ENCODE measurements at regions not wholly inside any gene's neighbourhood (a gene's known extent, or its start where the extent isn't known, plus 50 kb on each side); places are given as distances from the start of the nearest gene placed in this dataset.
"Not testable (repeated sequence)": the region's sequence is repeated elsewhere in the genome, so short reads cannot be mapped to it uniquely, and the experiment has no call there.

DNA sequence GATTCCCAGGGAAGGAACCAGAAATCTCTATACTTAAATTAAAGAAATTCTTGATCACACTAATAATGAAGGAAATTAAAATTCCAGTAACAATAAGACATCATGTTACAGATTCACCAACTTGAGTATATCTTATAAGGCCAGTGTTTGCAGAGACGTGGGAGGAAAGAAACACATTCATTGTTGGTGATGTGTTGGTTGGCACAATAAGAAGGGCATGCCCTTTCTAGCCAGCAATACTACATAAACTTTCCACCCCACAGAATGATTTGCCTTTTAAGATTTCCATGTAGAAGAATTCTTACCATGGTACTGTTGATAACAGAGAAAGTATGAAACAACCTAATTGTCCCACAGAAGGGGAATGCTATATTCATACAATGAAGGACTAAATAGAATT lies 581.5 kb downstream of the STIM2 start:
- intact Hi-C loops (cut with DNase I, micrococcal nuclease), result no loop called here
- Histone ChIP-seq H3K4me3 (no peak overlapping the region), H3K4me1 (ENCODE audit: low read depth) (no peaks in the 10 kb centered on the region), H3K36me3 (ENCODE audit: low read depth) (no peaks in the 10 kb centered on the region), H3K9me3 (no peaks in the 10 kb centered on the region)
- ATAC-seq, result no peak
- no peak for DNase-seq
- TF ChIP-seq, protein P1, sequence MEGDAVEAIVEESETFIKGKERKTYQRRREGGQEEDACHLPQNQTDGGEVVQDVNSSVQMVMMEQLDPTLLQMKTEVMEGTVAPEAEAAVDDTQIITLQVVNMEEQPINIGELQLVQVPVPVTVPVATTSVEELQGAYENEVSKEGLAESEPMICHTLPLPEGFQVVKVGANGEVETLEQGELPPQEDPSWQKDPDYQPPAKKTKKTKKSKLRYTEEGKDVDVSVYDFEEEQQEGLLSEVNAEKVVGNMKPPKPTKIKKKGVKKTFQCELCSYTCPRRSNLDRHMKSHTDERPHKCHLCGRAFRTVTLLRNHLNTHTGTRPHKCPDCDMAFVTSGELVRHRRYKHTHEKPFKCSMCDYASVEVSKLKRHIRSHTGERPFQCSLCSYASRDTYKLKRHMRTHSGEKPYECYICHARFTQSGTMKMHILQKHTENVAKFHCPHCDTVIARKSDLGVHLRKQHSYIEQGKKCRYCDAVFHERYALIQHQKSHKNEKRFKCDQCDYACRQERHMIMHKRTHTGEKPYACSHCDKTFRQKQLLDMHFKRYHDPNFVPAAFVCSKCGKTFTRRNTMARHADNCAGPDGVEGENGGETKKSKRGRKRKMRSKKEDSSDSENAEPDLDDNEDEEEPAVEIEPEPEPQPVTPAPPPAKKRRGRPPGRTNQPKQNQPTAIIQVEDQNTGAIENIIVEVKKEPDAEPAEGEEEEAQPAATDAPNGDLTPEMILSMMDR (IDR thresholded peaks at IDR 0.05), result no peak

GRCh38 chr4:27442661-27443060 lies 582.0 kb downstream of the STIM2 start:
- DNase-seq; H3K36me3 ChIP-seq (ENCODE audit: low read depth); intact Hi-C loops (cut with DNase I, micrococcal nuclease); H3K4me1 ChIP-seq (ENCODE audit: low read depth); H3K9me3 ChIP-seq; H3K4me3 ChIP-seq; ATAC-seq: not testable (repeated sequence)

- TF ChIP-seq, protein P1 (IDR thresholded peaks at IDR 0.05), result no peak
- ATAC-seq (no peak), DNase-seq (no peak)
- intact Hi-C loops (cut with DNase I, micrococcal nuclease), result no loop called here
- Histone ChIP-seq H3K36me3 (ENCODE audit: low read depth) (no peaks in the 10 kb centered on the region), H3K4me3 (no peak overlapping the region), H3K9me3 (no peaks in the 10 kb centered on the region), H3K4me1 (ENCODE audit: low read depth) (no peaks in the 10 kb centered on the region)
Measured at GRCh38 chr4:27463816-27464215, 603.2 kb downstream of the STIM2 start.

- ATAC-seq (no peak), DNase-seq (no peak)
- Histone ChIP-seq H3K36me3 (ENCODE audit: low read depth) (no peaks in the 10 kb centered on the region), H3K9me3 (no peaks in the 10 kb centered on the region), H3K4me1 (ENCODE audit: low read depth) (no peaks in the 10 kb centered on the region), H3K4me3 (no peak overlapping the region)
- TF ChIP-seq, protein P1 (IDR thresholded peaks at IDR 0.05), result no peak
- intact Hi-C loops (cut with DNase I, micrococcal nuclease), result no loop called here
Measured at GRCh38 chr4:27467351-27467750, 606.7 kb downstream of the STIM2 start.

- Histone ChIP-seq H3K9me3 (no peaks in the 10 kb centered on the region), H3K4me1 (ENCODE audit: low read depth) (no peaks in the 10 kb centered on the region), H3K36me3 (ENCODE audit: low read depth) (no peaks in the 10 kb centered on the region), H3K4me3 (no peak overlapping the region)
- TF ChIP-seq, protein P1 (IDR thresholded peaks at IDR 0.05), result no peak
- intact Hi-C loops (cut with DNase I, micrococcal nuclease), result no loop called here
- ATAC-seq (no peak), DNase-seq (no peak)
Measured at GRCh38 chr4:27472364-27472763, 611.7 kb downstream of the STIM2 start.

- no peak for DNase-seq
- no peak for ATAC-seq
Measured at GRCh38 chr4:27474691-27475090, 614.0 kb downstream of the STIM2 start.

More at GRCh38 chr4:27474691-27475090, 614.0 kb downstream of the STIM2 start:
- Histone ChIP-seq H3K4me3 (no peak overlapping the region), H3K9me3 (no peaks in the 10 kb centered on the region), H3K4me1 (ENCODE audit: low read depth) (no peaks in the 10 kb centered on the region), H3K36me3 (ENCODE audit: low read depth) (no peaks in the 10 kb centered on the region)
- intact Hi-C loops (cut with DNase I, micrococcal nuclease), result no loop called here
- TF ChIP-seq, protein P1 (IDR thresholded peaks at IDR 0.05), result no peak

Data from mucosa of descending colon (tissue), 3 donors.